GM19025 (cell line): ENCODE measurements at regions not wholly inside any gene's neighbourhood (a gene's known extent, or its start where the extent isn't known, plus 50 kb on each side); places are given as distances from the start of the nearest gene placed in this dataset.
"Not testable (repeated sequence)": the region's sequence is repeated elsewhere in the genome, so short reads cannot be mapped to it uniquely, and the experiment has no call there.

Source experiments
- ATAC-seq: cut with Tn5 transposase; IDR thresholded peaks from one replicate; pipeline ENCODE4 v1.9.1; 2021; ENCODE audit warnings: mild to moderate bottlenecking, low read depth, moderate library complexity; ENCODE audit not compliant: unreplicated experiment

DNA sequence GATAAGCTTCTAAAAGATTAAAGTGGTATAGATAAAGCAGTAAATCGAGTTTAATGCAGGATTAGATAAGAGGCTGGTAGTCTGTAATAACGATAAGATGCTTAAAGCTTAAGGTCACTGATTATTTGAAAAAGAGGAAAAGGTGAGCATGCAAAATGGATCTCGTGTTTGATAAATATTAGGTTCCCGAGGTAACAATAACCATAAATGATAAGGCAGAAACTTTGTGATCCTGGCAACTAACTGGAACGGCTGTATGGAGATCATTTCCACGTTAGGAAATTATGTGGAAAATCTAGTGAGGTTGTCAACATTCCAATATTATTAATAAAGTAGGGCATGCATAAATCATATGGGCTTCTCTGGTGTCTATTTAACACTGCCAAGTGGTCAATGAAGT is 255.5 kb downstream of the EFCAB11 start:
- no peak for ATAC-seq

DNA sequence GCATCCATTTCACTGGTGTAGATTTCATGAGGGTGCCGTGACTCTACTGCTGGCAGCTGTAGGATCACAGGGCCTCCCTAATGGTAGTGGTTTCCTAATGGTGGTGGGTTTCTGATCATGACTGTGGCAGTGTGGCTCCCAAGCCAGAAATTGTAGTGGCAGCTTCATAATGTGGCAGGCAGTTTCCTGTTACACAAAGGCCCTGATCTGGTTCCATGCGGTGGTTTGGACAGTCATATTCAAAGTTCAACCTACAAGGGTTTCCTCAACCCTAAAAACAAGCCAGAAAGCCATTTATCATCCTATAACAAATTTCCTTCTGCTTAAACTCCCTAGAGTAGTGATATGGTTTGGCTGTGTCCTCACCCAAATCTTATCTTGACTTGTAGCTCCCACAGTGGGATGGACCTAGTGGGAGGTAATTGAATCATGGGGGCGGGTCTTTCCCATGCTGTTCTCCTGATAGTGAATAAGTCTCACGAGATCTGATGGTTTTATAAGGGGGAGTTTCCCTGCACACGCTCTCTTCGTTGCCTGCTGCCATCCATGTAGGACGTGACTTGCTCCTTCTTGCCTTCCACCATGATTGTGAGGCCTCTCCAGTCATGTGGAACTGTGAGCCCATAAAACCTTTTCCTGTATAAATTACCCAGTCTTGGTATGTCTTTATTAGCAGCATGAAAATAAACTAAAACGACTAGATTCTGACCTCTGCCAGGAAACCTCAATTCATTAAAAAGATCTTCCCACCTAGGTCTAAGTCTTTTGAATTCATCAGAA is 257.1 kb downstream of the EFCAB11 start:
- no peak for ATAC-seq

DNA sequence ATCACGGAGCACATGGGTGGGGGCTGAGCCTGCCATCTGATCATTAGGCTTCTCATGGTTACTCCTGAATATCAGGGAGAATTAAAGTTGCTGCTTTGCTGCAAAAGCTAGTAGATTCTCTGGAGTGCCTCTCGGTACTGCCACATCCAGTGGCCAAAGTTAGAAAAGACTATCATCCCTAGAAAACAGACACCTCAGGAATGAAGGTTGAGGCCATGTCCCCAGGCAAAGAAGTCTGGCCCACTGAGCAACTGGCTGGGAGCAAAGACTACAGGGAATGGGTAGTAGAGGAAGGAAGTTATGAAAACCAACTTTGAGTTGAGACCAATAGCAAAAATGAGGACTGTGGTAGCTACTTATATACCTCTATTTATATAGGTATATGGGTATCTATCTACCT is 258.7 kb downstream of the EFCAB11 start:
- no peak for ATAC-seq

DNA sequence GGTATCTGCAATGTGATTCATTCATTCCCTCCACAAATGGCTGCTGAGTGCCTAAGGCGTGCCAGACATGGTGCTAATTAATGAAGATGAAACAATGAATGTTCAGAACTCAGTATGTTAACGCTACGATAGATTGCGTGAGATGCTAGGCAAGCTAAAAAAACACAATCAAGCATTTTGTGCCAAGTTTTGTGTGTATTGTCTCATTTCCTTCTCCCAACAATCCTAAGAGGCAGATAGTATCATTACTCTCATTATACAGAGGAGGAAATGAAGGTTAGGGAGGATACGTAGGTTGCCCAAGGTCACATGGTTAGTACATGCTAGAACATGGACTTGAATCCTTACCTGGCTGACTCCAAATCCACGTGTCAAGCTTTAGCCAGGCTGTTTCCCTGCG is 264.4 kb downstream of the EFCAB11 start:
- ATAC-seq: no peak

DNA sequence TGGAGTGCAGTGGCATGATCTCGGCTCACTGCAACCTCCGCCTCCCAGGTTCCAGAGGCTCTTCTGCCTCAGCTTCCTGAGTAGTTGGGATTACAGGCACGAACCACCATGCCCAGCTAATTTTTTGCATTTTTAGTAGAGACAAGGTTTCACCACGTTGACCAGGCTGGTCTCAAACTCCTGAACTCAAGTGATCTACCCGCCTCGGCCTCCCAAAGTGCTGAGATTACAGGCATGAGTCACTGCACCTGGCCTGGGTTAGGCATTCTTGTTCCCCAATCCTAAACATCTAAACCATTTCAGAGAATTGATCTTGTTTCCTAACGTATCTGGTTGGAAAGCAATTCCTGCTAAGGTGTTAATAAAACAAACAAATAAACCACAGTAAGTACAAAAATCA is 264.8 kb downstream of the EFCAB11 start:
- not testable (repeated sequence) for ATAC-seq

DNA sequence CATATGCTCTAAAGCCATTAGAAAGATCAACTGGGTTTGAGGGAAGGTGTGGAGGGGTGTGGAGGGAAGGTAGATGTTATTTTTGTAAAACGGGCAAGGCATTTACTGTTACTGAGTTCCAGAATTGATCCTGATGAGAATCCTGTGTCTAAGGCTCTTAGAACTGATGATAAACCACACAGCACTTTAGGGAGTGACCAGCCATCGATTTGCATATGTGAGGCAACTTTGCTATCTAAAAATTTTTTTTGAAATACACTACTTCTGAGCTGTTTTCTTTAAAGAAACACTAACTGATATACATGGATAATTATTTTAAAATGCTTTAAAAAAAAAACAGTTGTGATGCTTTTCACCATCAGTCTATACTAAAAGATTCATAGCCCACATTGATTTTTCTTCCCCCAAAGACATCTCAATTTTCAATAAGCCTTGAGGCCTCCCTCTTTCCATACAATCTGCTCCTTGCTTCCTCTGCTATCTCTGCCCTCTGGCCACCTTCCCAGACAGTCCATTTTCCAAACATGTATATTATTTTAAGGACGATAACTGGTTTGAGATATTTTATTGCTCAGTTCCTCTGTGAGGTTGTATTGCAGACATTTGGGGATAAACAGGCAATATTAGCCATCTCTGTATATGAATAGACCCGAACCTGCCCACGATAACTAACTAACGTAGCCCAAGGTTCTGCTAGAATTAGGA is 265.9 kb downstream of the EFCAB11 start:
- no peak for ATAC-seq

DNA sequence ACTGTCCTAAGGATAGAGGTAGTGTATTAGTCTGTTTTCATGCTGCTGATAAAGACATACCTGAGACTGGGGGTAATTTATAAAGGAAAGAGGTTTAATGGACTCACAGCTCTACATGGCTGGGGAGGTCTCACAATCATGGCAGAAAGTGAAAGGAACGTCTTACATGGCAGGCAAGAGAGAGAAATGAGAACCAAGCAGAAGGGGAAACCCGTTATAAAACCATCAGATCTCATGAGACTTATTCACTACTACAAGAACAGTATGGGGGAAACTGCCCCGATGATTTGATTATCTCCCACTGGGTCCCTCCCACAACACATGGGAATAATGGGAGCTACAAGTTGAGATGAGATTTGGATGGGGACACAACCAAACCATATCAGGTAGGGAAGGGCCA is 267.4 kb downstream of the EFCAB11 start:
- ATAC-seq: not testable (repeated sequence)

DNA sequence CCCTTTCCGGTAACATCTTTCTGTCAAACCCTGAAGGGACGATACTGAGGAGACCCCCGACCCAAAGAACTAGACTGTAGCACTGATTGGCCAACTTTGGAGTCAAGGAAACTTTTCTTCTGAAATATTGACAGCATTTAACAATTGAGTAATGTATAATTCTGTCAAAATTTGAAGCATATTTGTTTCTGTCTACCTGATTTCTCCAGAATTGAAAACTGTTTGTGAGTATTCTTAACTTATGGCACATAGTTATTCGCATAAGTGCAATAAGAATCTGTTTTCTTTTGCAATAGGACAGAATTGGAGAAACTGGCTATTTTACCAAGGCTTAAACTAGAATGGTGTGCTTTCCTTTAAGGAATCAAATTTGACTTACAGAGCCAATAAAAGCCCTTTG is 267.1 kb upstream of the FOXN3 start:
- no peak for ATAC-seq

DNA sequence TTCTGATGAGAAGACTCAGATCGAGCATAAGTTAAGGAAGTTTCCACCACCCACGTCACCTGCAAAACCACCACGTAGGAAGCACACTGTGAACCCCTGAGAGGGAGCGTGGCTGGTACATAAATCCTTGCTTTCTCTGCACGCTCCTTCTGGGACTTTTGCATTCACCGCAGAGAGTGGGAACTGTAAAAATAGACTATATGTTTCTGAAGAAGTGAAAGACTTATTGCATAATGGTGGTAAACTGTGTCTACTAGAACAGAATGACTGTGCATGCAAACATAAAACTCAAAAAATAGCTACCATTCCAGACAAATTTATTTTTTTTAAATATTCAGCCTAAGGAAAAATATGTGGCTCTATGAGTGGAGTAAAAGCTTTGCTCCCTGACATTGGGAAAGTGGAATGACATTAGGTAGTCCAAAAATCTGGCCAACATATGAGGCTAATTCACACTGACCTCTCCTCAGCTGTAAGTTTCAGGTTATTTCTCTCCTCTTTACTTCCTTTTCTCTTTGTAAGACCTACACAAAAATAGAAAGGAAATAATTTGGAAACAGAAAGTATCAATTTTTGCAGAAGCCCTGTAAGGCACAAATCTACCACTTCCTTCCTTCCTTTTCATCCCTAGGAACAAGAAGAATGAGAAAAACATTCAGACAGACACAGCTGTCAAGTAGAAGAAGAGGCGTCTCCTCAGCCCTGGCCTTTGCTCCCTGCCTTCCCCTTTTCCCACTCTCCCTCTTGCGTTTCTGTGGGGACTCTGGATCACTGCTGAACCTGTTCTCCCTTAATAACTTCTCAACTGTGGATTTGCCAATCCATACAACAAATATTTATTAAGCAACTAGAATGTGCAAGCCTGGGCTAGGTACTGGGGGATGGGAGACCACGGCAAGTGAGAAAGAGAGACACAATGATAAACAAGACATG is 264.3 kb upstream of the FOXN3 start:
- peak; percentile 83 for ATAC-seq

DNA sequence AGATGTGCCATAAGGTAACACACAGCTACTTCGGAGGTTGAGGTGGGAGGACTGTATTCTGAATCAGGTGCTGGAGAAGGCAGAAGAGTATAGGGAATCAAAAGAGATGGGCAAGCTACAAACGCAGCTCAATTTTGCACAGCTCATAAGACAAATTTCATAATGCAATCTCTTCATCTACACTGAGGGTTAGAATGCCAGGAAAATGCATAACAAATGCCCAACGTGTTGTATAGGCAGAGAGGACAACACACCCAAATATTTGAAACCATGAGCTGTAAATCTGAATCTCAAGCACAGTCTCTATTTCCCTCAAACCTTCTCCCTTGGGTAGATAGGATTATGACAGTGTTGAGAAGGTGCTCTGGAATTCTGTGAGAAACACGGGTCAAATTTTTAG is 263.1 kb upstream of the FOXN3 start:
- no peak for ATAC-seq

DNA sequence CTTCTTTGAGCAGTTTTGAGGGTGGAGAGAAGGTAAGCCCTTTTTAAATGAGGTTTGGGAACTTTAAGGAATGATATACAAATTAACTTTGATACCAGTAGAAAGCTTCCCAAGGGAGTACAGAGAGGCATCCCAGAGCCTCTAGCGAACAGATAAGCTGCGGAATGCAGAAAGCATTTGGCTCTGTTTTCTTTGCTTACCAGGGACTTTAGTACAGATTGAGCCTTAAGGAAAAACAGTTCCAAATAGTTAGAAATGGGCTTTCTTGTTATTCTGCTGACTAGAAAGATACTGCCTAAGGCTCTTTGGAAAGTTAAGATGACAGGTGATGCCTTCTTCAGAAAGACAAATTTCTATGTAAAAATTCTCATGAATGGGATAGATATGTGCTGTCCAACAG is 261.7 kb upstream of the FOXN3 start:
- no peak for ATAC-seq

DNA sequence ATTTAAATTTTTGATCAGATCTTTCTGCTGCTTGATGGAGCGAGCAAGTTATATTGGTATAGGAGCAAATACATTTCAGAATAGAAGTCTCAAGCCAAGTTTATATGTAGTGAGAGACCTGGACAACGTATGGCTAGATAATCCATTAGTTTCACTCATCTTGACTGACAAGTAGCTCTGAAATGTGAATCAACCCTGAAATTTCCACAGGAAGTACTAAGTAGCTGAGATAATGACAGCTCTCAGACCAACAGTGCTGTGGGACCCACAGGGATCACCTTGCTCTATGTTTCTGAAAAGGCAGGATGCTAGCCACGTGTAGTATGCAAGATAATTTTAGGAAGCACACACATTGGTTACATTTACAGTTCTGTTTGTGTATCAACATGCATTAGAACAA is 258.6 kb upstream of the FOXN3 start:
- ATAC-seq: no peak

DNA sequence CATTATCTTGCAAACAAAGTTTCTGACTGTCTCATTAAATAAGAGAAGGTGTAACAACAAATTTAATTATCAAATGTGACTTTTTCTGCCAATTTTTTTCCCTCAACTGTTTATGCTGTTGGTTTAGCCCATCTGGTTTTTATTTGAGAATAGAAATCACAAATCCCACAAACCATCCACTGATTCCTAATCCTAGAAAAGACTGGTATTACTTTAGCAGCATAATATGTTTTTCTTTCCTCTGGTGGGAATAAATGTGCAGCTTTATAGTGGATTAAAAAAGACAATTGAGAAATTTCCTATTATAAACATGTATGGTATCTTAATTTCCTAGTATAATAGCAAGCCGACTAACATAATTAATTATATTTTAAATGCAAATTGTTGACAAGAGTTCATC is 257.9 kb upstream of the FOXN3 start:
- ATAC-seq: no peak

DNA sequence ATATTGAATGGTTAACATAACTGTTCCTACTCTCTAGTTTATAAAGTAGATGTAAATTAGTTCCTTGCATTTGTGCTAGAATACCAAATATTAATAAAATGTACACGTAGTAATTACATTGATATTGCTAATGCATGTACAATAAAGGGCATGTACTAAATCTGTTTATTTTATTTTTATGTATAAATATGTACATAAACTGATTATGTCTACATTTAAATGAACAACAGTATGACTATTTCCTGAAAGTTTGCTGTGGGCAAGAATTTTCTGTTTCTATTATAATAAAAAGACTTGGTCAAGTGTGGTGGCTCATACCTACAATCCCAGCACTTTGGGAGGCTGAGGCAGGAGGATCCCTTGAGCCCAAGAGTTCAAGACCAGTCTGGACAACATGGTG is 257.2 kb upstream of the FOXN3 start:
- no peak for ATAC-seq

DNA sequence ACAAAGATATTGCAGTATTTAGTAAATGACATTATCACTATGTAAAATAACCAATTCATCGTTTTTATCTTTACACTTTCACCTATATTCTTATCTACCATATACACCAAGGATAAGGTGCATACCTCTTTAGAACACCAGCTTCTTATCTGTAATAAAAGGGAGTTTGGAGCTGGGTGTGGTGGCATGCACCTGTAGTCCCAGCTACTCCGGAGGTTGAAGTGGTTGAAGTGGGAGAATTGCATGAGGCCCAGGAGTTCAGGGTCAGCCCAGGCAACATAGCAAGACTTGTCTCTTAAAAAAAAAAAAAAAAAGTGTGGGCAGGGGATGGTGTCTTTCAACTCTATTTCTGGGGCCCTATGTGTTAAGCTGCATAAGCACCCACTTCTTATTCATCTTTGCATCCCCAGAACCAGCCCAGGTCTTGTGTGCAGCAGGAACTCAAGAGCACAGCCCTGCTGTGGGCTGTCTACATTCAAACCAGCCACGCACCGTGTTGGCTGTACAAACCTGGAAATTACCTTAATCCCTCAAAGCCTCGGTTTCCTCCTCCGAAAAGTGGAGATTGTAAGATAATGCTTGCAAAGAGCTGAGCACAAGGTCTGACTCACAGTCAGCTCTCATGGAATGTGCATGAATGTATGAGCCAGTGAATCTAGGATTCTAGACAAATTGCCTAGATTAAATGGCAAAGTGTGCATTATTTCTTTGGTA is 256.6 kb upstream of the FOXN3 start:
- no peak for ATAC-seq

DNA sequence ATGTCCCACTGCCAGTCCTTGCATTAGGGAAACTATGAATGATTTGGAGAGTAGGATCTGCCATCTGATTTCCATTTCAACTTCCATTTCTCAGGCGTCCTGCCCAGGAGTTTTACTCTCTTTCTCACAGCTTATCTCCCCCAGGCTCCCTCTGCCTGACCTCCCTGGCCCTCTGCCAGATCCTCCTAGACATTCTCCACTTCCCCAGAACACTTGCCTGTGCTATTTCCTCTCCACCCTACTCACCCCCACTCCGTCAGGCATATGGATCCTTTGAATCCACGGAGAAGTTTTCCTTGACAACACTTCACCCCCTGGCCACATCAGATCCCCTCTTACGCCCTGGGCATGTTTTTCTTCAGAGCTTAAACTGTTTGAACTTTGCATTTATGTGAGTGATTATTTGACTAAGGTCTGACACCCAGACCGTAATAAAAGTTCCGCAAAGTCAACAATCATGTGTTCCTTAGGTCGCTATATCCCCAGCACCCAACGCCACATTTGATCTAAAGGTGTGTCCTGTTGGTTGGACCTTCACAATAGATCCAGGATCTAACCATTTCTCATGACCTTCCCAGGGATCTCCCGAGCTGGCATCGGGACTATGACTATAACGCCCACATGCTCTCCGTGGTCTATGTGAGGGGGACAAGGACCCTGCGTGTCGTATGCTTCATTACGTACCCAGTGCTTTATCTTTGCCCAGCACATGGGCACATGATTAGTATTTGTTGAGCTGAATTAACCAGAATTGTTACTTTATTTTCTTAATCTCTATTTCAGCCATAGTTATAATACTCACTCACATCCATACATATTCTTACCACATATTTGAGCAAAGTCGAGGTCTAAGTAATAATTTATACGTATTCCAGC is 255.8 kb upstream of the FOXN3 start:
- no peak for ATAC-seq

DNA sequence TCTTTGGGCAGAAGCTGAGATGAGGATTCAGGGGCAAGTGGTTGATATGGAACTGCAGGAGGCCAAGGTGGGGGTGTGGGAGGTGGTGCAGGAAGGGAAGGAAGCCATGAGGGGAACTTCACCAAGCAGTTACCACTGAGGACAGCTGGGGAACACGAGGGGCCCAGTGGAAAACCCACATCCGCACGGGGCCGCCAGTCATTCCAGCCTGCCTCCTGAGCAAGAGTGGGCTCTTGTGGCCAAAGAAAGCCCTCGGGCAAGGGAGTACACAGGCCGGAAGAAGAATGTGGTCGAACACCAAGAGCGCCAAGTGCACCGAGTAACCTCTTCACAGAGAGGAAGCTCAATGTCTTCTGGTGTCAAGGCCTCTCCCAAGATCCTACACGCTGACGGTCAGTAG is 252.2 kb upstream of the FOXN3 start:
- no peak for ATAC-seq

DNA sequence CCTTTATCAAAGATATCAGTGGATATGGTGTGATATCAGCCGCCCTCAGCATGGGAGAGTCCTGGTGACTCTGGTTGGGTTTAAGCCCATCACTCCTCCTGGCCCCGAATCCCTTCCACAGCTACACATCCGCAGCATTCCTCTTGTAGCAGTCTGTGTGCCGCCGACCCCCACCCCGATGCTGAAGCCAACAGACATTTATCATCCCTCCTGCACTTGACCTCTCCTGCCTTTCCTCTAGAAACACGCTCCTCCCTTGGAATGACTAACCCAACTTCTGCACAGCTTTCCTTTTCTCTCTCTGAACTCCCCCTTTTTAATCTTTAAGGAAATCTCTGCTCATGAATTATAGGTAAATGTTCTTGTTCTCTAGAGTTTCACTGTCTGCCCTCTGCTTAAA is 250.9 kb upstream of the FOXN3 start:
- ATAC-seq: no peak

DNA sequence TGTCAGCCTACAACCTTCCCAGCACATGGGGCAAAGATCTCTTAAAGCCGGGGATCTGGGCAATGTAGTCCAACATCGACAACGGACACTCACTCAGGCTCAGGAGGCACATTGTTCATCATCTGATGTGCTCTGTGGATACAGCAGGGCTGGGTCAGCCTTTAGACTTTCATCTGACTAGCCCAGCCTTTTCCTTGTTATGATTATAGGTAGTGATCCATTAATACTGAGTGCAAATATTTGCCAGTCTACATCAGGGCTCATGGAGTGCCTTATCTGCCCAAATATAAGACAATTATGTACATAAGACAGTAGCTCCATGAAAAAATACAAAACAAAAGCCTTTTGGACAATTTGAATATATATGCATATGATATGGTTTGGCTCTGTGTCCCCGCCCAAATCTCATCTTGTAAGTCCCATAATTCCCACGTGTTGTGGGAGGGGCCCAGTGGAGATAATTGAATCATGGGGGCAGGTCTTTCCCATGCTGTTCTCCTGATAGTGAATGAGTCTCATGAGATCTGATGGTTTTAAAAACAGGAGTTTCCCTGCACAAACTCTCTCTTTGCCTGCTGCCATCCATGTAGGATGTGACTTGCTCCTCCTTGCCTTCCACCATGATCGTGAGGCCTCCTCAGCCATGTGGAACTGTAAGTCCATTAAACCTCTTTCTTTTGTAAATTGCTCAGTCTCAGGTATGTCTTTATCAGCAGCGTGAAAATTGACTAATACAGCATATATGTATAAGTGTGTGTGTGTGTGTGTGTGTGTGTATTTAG is 248.5 kb upstream of the FOXN3 start:
- ATAC-seq: not testable (repeated sequence)
